Fibroblast of pulmonary artery (primary cell): ENCODE measurements at regions not wholly inside any gene's neighbourhood (a gene's known extent, or its start where the extent isn't known, plus 50 kb on each side); places are given as distances from the start of the nearest gene placed in this dataset.

Experiments
- DNase-seq: peaks from one replicate; pipeline ENCODE4 v3.0.0-alpha.2; 2010; ENCODE audit warnings: low read depth
- H3K4me3 ChIP-seq: replicated peaks from 2 replicates; pipeline ENCODE4 v1.5.1; 2011; ENCODE audit warnings: low read depth, mild to moderate bottlenecking, control low read depth, low read length, moderate library complexity
- CTCF ChIP-seq: IDR thresholded peaks from 2 replicates; pipeline ENCODE4 v1.5.1; 2011; ENCODE audit warnings: mild to moderate bottlenecking, control low read depth, low read length, inconsistent platforms; ENCODE audit errors: missing control alignments

GRCh38 chr13:48885027-48885395 lies 90.7 kb upstream of the FNDC3A start:
- H3K4me3 ChIP-seq = no peak overlapping the region
- TF ChIP-seq CTCF = no peak
- no peak for DNase-seq

GRCh38 chr13:48888613-48889012 lies 87.1 kb upstream of the FNDC3A start:
- DNase-seq = no peak
- no peak overlapping the region for H3K4me3 ChIP-seq
- TF ChIP-seq CTCF = no peak

- TF ChIP-seq CTCF = no peak
- no peak for DNase-seq
- H3K4me3 ChIP-seq = no peak overlapping the region
Measured at GRCh38 chr13:48890391-48890790, 85.3 kb upstream of the FNDC3A start.

- no peak for TF ChIP-seq CTCF
- DNase-seq = peak; percentile 65
- H3K4me3 ChIP-seq = no peak overlapping the region
Measured at GRCh38 chr13:48891586-48891985, 84.1 kb upstream of the FNDC3A start.

- no peak overlapping the region for H3K4me3 ChIP-seq
- TF ChIP-seq CTCF = no peak
- DNase-seq = peak; percentile 86
Measured at GRCh38 chr13:48892053-48892687, 83.5 kb upstream of the FNDC3A start.

- DNase-seq = no peak
- no peak for TF ChIP-seq CTCF
Measured at GRCh38 chr13:48892688-48893075, 83.0 kb upstream of the FNDC3A start.

GRCh38 chr13:48896312-48896711 lies 79.4 kb upstream of the FNDC3A start:
- DNase-seq = peak; percentile 68
- no peak for TF ChIP-seq CTCF
- no peak overlapping the region for H3K4me3 ChIP-seq

More at GRCh38 chr13:48892688-48893075, 83.0 kb upstream of the FNDC3A start:
- no peak overlapping the region for H3K4me3 ChIP-seq
